Astrocyte of the cerebellum (primary cell): ENCODE measurements at regions not wholly inside any gene's neighbourhood (a gene's known extent, or its start where the extent isn't known, plus 50 kb on each side); places are given as distances from the start of the nearest gene placed in this dataset.

Source experiments
- DNase-seq: peaks from one replicate; pipeline ENCODE4 v3.0.0-alpha.2; 2011; ENCODE audit warnings: low read depth
- H3K4me3 ChIP-seq: 2 replicates; pipeline ENCODE4 v1.5.1; 2011; ENCODE audit warnings: mild to moderate bottlenecking, low read depth, low read length, moderate library complexity
- CTCF ChIP-seq: IDR thresholded peaks from 2 replicates; pipeline ENCODE4 v1.5.1; 2012; ENCODE audit warnings: low read length, low read depth, moderate library complexity, mild to moderate bottlenecking; ENCODE audit errors: missing control alignments
- in situ Hi-C: cut with HindIII; loops from 2 replicates; pipeline ENCODE4 v1.10.0; 2017; ENCODE audit warnings: low sequenced_read_pairs

- no peak for TF ChIP-seq CTCF
- in situ Hi-C loops: no loop called here
- DNase-seq: no peak
- no peak overlapping the region for H3K4me3 ChIP-seq
Measured at GRCh38 chr18:30566877-30567276, 475.7 kb downstream of the DSC3 start.

DNA sequence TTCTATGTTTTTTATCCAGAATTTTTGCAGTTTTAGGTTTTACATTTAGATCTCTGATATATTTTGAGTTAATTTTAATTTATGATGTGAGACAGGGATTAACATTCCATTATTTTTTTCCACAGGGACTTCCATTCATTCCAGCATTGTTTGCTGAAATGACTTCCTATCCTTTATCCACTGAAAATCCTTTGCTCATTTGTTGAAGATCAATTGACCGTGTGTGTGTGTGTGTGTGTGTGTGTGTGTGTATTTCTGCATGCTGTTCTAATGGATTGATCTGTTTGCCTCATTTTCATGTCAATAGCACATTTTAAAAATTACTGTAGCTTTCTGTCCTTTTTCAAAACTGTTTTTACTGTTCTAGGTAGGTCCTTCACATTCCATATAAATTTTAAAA lies 480.3 kb downstream of the DSC3 start:
- no peak for DNase-seq
- in situ Hi-C loops: no loop called here
- no peak for TF ChIP-seq CTCF

GRCh38 chr18:30556112-30556511 lies 486.4 kb downstream of the DSC3 start:
- in situ Hi-C loops: no loop called here
- TF ChIP-seq CTCF: no peak
- H3K4me3 ChIP-seq: no peak overlapping the region
- no peak for DNase-seq

More for the DNA sequence above, 480.3 kb downstream of the DSC3 start:
- H3K4me3 ChIP-seq: no peak overlapping the region

DNA sequence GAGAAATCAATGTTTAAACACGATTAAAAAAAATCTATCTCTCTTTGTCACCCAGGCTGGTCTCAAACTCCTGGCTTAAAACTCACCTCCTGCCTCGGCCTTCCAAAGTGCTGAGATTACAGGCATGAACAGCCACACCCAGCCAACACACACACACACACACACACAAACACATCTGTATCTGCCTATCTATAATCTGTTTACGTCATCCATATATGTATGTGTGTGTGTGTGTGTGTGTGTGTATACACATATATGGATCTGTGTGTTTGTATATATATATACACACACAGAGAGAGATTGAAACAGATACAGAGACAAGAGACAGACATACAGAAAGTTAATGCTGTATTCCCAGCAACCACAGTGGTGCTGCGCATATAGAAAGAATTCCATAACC lies 497.1 kb downstream of the DSC3 start:
- TF ChIP-seq CTCF: no peak
- H3K4me3 ChIP-seq: no peak overlapping the region
- in situ Hi-C loops: no loop called here
- no peak for DNase-seq

- H3K4me3 ChIP-seq: no peak overlapping the region
- DNase-seq: no peak
- no peak for TF ChIP-seq CTCF
- in situ Hi-C loops: no loop called here
Measured at GRCh38 chr18:30544141-30544540, 498.4 kb downstream of the DSC3 start.

- TF ChIP-seq CTCF: no peak
- DNase-seq: no peak
- in situ Hi-C loops: no loop called here
- H3K4me3 ChIP-seq: no peak overlapping the region
Measured at GRCh38 chr18:30533716-30534115, 508.8 kb downstream of the DSC3 start.

DNA sequence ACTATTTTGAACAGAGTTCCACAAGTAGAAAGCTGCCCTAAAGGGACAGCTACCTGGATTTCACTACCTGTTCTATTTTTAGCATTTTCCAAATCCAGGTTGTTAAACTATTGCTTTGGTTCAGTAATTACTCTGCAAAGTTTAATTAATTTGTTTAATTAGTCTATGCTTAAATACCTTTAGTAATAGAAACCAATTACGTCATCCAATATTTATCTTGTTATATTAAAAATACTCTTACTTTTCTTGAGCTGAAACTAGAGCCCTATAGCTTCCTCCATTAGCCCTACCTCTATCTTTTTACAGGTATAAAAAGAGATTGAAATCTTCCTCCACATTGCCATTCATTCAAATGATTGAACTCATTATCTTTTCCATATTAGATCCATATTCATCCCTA lies 514.6 kb downstream of the DSC3 start:
- in situ Hi-C loops: no loop called here
- no peak overlapping the region for H3K4me3 ChIP-seq
- TF ChIP-seq CTCF: no peak
- DNase-seq: no peak
